Mucosa of rectum (tissue), 2 donors: ENCODE measurements at regions not wholly inside any gene's neighbourhood (a gene's known extent, or its start where the extent isn't known, plus 50 kb on each side); places are given as distances from the start of the nearest gene placed in this dataset.

ENCODE experiments used
- H3K27ac ChIP-seq, 2 donors: one replicate each; pipeline ENCODE4 v1.7.0; 2013; ENCODE audit warnings: inconsistent platforms in 2 of 2, low read depth in 2 of 2, low read length in 2 of 2
- H3K27me3 ChIP-seq, 2 donors: one replicate each; pipeline ENCODE4 v1.7.0; 2013; ENCODE audit warnings: low read length in 2 of 2; ENCODE audit not compliant: control insufficient read depth in 2 of 2, insufficient read depth in 2 of 2
- H3K36me3 ChIP-seq, 2 donors: one replicate each; pipeline ENCODE4 v1.7.0; 2013; ENCODE audit warnings: low read length in 2 of 2; ENCODE audit not compliant: control insufficient read depth in 2 of 2, insufficient read depth in 2 of 2
- H3K4me1 ChIP-seq, 2 donors: one replicate each; pipeline ENCODE4 v1.7.0; 2013; ENCODE audit warnings: low read length in 2 of 2, mild to moderate bottlenecking in 1 of 2; ENCODE audit not compliant: control insufficient read depth in 2 of 2, insufficient read depth in 2 of 2
- H3K4me3 ChIP-seq, 2 donors: one replicate each; pipeline ENCODE4 v1.7.0; 2013; ENCODE audit warnings: low read length in 2 of 2
- H3K9ac ChIP-seq, 2 donors: one replicate each; pipeline ENCODE4 v1.7.0; 2013; ENCODE audit warnings: low read length in 2 of 2, low read depth in 1 of 2, mild to moderate bottlenecking in 1 of 2
- H3K9me3 ChIP-seq, 2 donors: one replicate each; pipeline ENCODE4 v1.7.0; 2013; ENCODE audit warnings: low read length in 2 of 2; ENCODE audit not compliant: control insufficient read depth in 2 of 2
- donor health status: healthy.
- donor health status: Normal muscosa, but diverticular disease.

DNA sequence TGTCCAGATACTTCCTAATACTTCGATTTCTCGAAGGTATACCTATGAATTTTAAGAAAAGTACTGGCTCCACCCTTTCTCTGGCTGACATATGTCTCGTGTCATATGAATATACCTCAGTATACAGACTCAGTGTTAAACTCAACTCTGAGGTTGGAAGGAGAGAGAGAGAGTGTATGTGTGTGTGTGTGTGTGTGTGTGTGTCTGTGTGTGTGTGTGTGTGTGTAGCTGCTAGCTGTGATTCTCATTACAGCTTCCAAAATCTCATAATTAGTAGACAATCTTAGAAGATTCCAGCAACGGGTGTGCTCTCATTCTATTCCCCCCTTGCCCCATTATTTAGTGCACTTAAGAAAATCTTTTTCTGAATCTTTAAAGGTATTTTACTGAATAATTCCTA is 380.3 kb upstream of the B3GALT2 start:
- Histone ChIP-seq H3K9me3 (no peaks in the 10 kb centered on the region), H3K4me3 (no peak overlapping the region), H3K36me3 (no peaks in the 10 kb centered on the region), H3K27ac (no peak overlapping the region), H3K9ac (no peak overlapping the region), H3K27me3 (no peaks in the 10 kb centered on the region), H3K4me1 (no peaks in the 10 kb centered on the region)

DNA sequence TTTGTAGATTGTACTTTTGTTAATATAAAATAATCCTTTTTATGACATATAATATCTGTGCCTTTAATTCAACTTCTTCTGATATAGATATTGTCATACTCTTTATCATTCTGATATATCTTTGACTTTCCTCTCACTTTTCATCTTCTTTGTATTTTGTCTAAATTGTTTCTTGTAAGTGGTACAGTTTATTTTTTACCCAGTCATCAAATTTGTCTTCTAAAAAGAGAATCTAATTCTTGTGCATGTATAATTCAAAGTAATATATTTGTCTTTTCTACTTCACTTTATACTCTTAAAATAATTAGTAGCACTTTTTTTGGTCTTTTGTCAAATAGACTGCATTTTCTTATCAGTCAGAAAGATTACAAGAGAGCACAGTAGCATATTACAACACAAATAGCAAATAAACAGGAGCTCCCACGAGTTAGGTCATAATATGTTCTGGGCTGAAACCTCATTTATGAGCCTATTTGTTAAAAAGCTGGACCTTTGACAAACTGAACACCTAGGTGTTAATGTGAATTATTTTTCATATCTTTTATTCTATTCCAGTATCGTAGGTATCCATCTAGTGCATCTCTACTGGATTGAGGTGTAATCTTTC is 379.7 kb upstream of the B3GALT2 start:
- Histone ChIP-seq H3K4me3 (no peak overlapping the region), H3K4me1 (no peaks in the 10 kb centered on the region), H3K9me3 (no peaks in the 10 kb centered on the region), H3K27ac (no peak overlapping the region), H3K27me3 (no peaks in the 10 kb centered on the region), H3K36me3 (no peaks in the 10 kb centered on the region), H3K9ac (no peak overlapping the region)

DNA sequence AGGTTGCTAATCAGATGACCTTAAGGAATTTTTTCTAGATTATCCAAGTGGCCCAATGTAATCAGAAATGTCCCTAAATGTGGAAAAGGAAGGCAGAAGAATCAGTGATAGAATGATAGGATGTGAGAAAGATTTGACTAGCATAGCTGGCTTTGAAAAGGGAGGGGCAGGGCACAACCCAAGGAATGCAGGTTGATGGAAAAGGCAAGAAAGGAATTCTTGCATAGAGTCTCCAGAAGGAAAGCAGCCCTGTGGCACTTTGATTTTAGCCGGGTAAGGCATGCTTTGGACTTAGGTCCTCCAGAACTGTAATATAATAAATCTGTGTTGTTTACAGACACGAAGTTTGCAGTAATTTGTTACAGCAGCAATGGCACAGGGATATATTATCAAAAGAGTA is 375.7 kb upstream of the B3GALT2 start:
- no peaks in the 10 kb centered on the region for H3K4me1 ChIP-seq
- H3K9me3 ChIP-seq: no peaks in the 10 kb centered on the region
- no peaks in the 10 kb centered on the region for H3K36me3 ChIP-seq
- H3K27me3 ChIP-seq: no peaks in the 10 kb centered on the region
- H3K4me3 ChIP-seq: no peak overlapping the region
- H3K27ac ChIP-seq: no peak overlapping the region
- H3K9ac ChIP-seq: no peak overlapping the region

DNA sequence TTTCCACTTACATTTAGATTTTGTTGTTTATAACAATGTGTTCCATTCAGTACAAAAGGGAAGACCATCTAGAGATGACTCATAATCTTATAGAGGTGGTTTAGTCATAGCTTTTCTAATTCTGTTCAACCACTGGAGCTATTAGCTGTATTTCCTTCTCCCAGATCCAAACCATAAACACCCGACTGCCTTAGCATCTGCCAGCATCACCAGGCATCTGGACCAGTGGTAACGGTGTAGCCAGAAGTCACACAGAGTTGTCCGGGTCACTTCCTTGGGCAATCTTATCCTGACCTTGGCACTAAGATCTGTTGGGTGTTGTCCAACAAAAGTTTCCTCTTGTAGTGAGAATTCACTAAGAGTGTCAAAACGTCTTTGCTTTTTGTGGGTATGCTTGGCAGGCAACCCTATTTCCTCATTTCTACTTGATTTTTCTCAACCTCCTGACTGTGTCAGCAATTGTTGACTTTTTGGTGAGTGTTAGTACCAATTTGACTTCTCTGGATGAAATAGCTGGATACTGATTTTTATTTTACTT is 372.1 kb upstream of the B3GALT2 start:
- Histone ChIP-seq H3K27ac (no peak overlapping the region), H3K4me1 (no peaks in the 10 kb centered on the region), H3K4me3 (no peak overlapping the region), H3K9ac (no peak overlapping the region), H3K36me3 (no peaks in the 10 kb centered on the region), H3K9me3 (no peaks in the 10 kb centered on the region), H3K27me3 (no peaks in the 10 kb centered on the region)

DNA sequence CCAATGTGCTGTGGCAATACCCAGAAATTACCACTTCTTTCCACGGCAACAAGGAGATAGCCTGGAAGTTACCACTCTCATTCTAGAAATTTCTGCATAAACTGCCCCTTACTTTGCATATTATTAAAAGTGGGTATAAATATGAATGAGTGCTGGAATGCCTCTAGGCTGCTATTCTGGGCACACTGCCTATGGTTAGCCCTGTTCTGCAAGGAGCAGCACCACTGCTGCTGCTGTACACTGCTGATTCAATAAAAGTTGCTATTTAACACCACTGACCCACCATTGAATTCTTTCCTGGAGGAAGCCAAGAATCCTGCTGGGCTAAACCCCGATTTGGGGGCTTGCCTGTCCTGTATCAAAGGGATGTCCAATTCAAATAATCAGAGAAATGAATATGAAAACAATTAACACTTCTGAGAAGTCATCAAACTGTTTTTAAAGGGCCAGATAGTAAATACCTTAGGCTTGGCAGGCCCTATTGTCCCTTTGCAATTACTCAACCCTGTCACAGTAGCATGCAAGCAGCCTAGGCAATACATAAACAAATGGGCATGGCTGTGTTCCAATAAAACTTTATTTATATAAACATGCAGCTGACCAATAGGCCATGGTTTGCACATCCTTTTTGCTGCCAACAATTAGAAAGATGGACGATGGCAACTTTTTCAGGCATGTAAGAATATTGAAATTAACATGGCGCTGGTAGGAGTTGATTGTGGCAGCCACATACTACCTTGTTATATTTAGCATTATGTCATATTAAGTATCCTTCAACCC is 369.4 kb upstream of the B3GALT2 start:
- Histone ChIP-seq H3K9me3 (no peaks in the 10 kb centered on the region), H3K9ac (no peak overlapping the region), H3K27me3 (no peaks in the 10 kb centered on the region), H3K27ac (no peak overlapping the region), H3K4me3 (no peak overlapping the region), H3K36me3 (no peaks in the 10 kb centered on the region), H3K4me1 (no peaks in the 10 kb centered on the region)

DNA sequence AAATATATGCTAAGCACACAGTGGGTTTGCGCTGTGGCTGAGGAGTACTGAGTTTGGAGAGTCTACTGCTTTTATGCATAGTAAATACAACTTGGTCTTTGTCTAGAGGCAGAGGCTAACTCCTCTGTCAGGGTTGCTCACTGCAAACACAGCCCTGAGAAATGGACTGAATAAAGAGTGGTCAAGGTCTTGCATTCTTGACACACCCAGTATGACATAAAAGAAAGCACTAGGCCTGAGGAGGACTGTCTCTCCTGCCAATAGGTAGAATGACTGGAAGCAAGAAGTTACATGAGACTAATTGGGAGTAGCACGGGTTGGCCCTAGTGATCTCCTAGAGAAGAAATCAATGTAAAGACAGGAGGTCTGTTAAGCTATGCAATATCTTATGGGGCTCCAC is 367.2 kb upstream of the B3GALT2 start:
- no peak overlapping the region for H3K9ac ChIP-seq

DNA sequence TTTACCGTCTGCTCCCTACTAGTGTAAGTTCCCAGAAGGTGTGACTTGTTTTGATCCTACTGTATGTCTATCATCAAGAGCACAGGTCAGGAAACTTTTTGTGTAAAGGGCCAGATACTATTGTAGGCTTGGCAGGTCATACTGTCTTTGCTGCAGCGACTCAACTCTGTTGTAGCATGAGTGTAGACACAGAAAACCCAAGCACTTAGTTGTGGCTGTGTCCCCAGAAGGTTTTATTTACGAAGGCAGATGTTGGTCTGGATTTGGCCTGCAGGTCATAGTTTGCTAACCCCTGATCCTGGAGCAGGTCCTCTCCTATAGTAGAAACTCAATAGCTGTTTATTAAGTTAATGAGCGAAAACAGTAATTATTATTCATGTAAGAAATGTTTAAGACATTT is 365.9 kb upstream of the B3GALT2 start:
- Histone ChIP-seq H3K4me3 (no peak overlapping the region), H3K4me1 (peaks cover 6 to 8% of the 10 kb centered on the region in 2 donors), H3K9me3 (no peaks in the 10 kb centered on the region), H3K27ac (no peak overlapping the region), H3K36me3 (no peaks in the 10 kb centered on the region), H3K27me3 (no peaks in the 10 kb centered on the region), H3K9ac (no peak overlapping the region)

More for the DNA sequence above, 367.2 kb upstream of the B3GALT2 start:
- no peak overlapping the region for H3K27ac ChIP-seq
- no peak overlapping the region for H3K4me3 ChIP-seq
- H3K4me1 ChIP-seq: peaks cover 4% of the 10 kb centered on the region in 2 donors
- no peaks in the 10 kb centered on the region for H3K9me3 ChIP-seq
- H3K27me3 ChIP-seq: no peaks in the 10 kb centered on the region
- H3K36me3 ChIP-seq: no peaks in the 10 kb centered on the region

DNA sequence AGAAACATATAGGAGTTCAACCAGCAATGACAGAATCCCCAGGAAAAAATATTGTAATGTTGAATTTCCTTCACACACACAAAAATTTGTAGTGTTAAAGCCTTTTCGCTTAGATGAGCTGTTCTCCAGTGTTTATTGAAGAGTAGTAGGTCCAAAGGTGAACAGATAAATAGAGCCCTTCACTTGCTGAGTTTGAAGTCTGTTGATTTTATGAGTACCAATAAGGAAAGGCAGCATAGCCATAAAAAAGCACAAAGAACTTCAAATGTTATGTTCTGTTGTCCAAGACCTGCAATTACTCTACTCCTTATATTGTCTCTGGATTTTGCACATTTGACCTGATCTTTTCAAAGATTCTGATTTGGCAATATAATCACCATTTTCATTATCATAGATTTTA is 362.7 kb upstream of the B3GALT2 start:
- no peaks in the 10 kb centered on the region for H3K36me3 ChIP-seq

DNA sequence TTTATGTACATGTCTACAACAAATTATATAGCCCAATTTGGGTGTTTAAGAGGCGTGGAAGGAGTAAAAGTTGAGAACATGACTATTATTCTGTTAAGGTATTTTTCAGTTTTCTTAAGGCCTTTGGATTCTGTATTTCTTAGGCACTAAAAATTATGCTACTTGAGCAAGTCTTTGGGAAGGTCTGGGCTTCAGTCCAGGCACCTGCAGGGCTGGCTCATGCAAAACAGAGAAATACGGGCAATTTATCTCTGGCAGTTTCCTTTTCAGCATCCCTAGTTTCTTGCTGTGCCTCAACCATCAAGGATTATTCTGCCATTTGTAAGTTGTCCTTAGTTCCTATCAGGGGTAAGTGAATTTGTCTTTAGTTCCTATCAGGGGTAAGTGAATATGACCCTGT is 358.8 kb upstream of the B3GALT2 start:
- Histone ChIP-seq H3K9me3 (no peaks in the 10 kb centered on the region), H3K27ac (no peak overlapping the region), H3K36me3 (no peaks in the 10 kb centered on the region), H3K4me3 (no peak overlapping the region), H3K27me3 (no peaks in the 10 kb centered on the region), H3K9ac (no peak overlapping the region), H3K4me1 (peaks cover 9 to 12% of the 10 kb centered on the region in 2 donors)

More for the DNA sequence above, 362.7 kb upstream of the B3GALT2 start:
- Histone ChIP-seq H3K4me3 (peak overlapping the region; percentile 17 to 42), H3K27ac (peak overlapping the region; percentile 57 to 66), H3K4me1 (peaks cover 9% of the 10 kb centered on the region in 2 donors), H3K9me3 (no peaks in the 10 kb centered on the region), H3K27me3 (no peaks in the 10 kb centered on the region), H3K9ac (no peak overlapping the region)

DNA sequence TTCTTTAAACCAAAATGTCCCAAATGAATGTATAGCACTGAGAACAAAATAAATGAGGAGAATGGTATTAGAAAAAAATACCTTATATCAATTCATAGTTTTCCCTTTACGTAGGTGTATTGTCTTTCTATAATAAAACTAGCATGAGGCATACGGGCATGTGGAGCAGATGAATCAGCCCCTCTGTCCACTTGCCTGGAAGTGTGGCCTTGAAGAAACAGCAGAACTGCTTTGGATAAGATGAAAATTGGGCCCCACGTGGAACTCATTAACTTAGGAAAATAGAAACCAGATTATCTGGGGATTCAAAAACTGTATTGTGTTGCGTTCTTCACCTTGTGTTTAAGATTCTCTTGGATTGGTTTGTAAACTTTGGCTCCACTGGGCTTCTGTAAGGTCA is 356.8 kb upstream of the B3GALT2 start:
- Histone ChIP-seq H3K36me3 (no peaks in the 10 kb centered on the region), H3K27ac (no peak overlapping the region), H3K4me3 (no peak overlapping the region), H3K9me3 (no peaks in the 10 kb centered on the region), H3K27me3 (no peaks in the 10 kb centered on the region), H3K4me1 (peaks cover 3 to 6% of the 10 kb centered on the region in 2 donors), H3K9ac (no peak overlapping the region)
